Trophoblast cell (in vitro differentiated cells and primary cell): ENCODE measurements at regions not wholly inside any gene's neighbourhood (a gene's known extent, or its start where the extent isn't known, plus 50 kb on each side); places are given as distances from the start of the nearest gene placed in this dataset.

Experiments
- DNase-seq, 2 donors: peaks; one replicate each; pipeline ENCODE4 v3.0.0-alpha.2; 2016
- H2AFZ ChIP-seq: 2 replicates; pipeline ENCODE4 v1.6.1; 2013; ENCODE audit warnings: low read length, moderate library complexity, mild to moderate bottlenecking; ENCODE audit not compliant: insufficient read depth, poor library complexity
- H2AK5ac ChIP-seq: 2 replicates; pipeline ENCODE4 v1.6.1; 2013; ENCODE audit warnings: mild to moderate bottlenecking, low read length
- H2BK120ac ChIP-seq: 2 replicates; pipeline ENCODE4 v1.6.1; 2013; ENCODE audit warnings: low read length, mild to moderate bottlenecking, moderate library complexity; ENCODE audit not compliant: insufficient read depth, poor library complexity
- H2BK12ac ChIP-seq: 2 replicates; pipeline ENCODE4 v1.6.1; 2013; ENCODE audit warnings: mild to moderate bottlenecking, low read length, moderate library complexity
- H2BK5ac ChIP-seq: 2 replicates; pipeline ENCODE4 v1.6.1; 2013; ENCODE audit warnings: low read length, low read depth, moderate library complexity, mild to moderate bottlenecking; ENCODE audit not compliant: poor library complexity
- H3K14ac ChIP-seq: 2 replicates; pipeline ENCODE4 v1.6.1; 2013; ENCODE audit warnings: mild to moderate bottlenecking, low read length
- H3K18ac ChIP-seq: 2 replicates; pipeline ENCODE4 v1.6.1; 2013; ENCODE audit warnings: mild to moderate bottlenecking, low read length
- H3K23ac ChIP-seq: 2 replicates; pipeline ENCODE4 v1.6.1; 2013; ENCODE audit warnings: low read length
- H3K27ac ChIP-seq: 2 replicates; pipeline ENCODE4 v1.5.1; 2013; ENCODE audit warnings: low read depth, mild to moderate bottlenecking, inconsistent platforms, low read length, moderate library complexity
- H3K27me3 ChIP-seq: 2 replicates; pipeline ENCODE4 v1.6.1; 2013; ENCODE audit warnings: inconsistent platforms, mild to moderate bottlenecking, low read length, moderate library complexity; ENCODE audit not compliant: insufficient read depth
- H3K36me3 ChIP-seq, 2 experiments: 1 replicate in 1 of 2; 2 replicates in 1 of 2; pipeline ENCODE4 v1.6.1; 2013; ENCODE audit warnings: low read length in 2 of 2, mild to moderate bottlenecking in 2 of 2, moderate library complexity in 1 of 2; ENCODE audit not compliant: insufficient read depth in 2 of 2, control insufficient read depth in 1 of 2
- H3K4ac ChIP-seq: 2 replicates; pipeline ENCODE4 v1.6.1; 2013; ENCODE audit warnings: low read depth, mild to moderate bottlenecking, low read length, moderate library complexity
- H3K4me1 ChIP-seq, 2 experiments: 1 replicate in 1 of 2; 2 replicates in 1 of 2; pipeline ENCODE4 v1.6.1; 2013; ENCODE audit warnings: low read length in 2 of 2, mild to moderate bottlenecking in 2 of 2, moderate library complexity in 1 of 2; ENCODE audit not compliant: insufficient read depth in 2 of 2, control insufficient read depth in 1 of 2
- H3K4me2 ChIP-seq: 2 replicates; pipeline ENCODE4 v1.6.1; 2013; ENCODE audit warnings: inconsistent platforms, mild to moderate bottlenecking, low read length, moderate library complexity
- H3K4me3 ChIP-seq: 2 replicates; pipeline ENCODE4 v1.5.1; 2013; ENCODE audit warnings: mild to moderate bottlenecking, low read depth, low read length, inconsistent platforms
- H3K79me1 ChIP-seq: one replicate; pipeline ENCODE4 v1.6.1; 2013; ENCODE audit warnings: low read length
- H3K79me2 ChIP-seq: 2 replicates; pipeline ENCODE4 v1.6.1; 2013; ENCODE audit warnings: low read length, mild to moderate bottlenecking; ENCODE audit not compliant: control insufficient read depth, insufficient read depth, poor library complexity
- H3K9ac ChIP-seq: 2 replicates; pipeline ENCODE4 v1.6.1; 2013; ENCODE audit warnings: mild to moderate bottlenecking, low read length
- H3K9me3 ChIP-seq: 2 replicates; pipeline ENCODE4 v1.6.1; 2013; ENCODE audit warnings: low read depth, mild to moderate bottlenecking, control low read depth, inconsistent platforms, low read length; ENCODE audit not compliant: insufficient read depth
- H4K12ac ChIP-seq: 2 replicates; pipeline ENCODE4 v1.6.1; 2013; ENCODE audit warnings: low read depth, mild to moderate bottlenecking, low read length, moderate library complexity
- H4K8ac ChIP-seq: 2 replicates; pipeline ENCODE4 v1.6.1; 2013; ENCODE audit warnings: low read depth, mild to moderate bottlenecking, low read length, moderate library complexity
- H4K91ac ChIP-seq: one replicate; pipeline ENCODE4 v1.6.1; 2013; ENCODE audit warnings: low read depth, mild to moderate bottlenecking, low read length, moderate library complexity
- WGBS: extraction: QIAGEN DNeasy Blood & Tissue Kit; methylation state at CpG from one replicate; pipeline ENCODE4 v1.1.7; 2013; ENCODE audit warnings: missing lambda C conversion rate; ENCODE audit not compliant: insufficient read length, insufficient coverage; ENCODE audit errors: extremely low coverage; 5-methylcytosine and 5-hydroxymethylcytosine counted together

DNA sequence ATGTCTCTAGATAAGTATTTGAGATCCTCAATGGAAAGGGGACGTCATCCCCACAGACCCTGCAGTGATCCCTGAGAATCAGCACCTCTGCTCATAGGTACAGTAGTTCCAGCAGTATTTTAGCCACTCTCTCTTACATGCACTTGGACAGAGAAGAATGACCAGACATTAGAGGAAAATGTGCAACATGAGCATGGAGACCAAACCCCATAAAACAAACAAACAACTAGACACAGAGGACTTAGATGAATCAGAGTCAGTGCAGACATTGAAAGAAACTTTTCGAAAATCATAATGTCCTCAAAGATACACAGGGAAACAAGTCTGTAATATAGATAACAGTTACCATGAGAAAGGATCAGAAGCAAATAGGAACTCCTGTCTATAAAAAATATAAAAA lies 108.2 kb downstream of the LYPLAL1 start:
- Histone ChIP-seq H4K91ac (no peak overlapping the region), H4K8ac (no peak overlapping the region), H3K36me3 (no peaks in the 10 kb centered on the region), H3K4me1 (no peaks in the 10 kb centered on the region), H2BK12ac (no peak overlapping the region), H2BK5ac (no peak overlapping the region), H3K9me3 (no peaks in the 10 kb centered on the region), H3K14ac (no peak overlapping the region), H3K4me2 (no peak overlapping the region), H4K12ac (no peak overlapping the region), H3K27me3 (no peaks in the 10 kb centered on the region), H3K9ac (no peak overlapping the region), H3K4ac (no peak overlapping the region), H2AK5ac (no peak overlapping the region), H3K79me1 (no peaks in the 10 kb centered on the region), H2AFZ (no peak overlapping the region), H2BK120ac (no peak overlapping the region), H3K79me2 (no peaks in the 10 kb centered on the region), H3K4me3 (no peak overlapping the region), H3K23ac (no peak overlapping the region), H3K18ac (no peak overlapping the region), H3K27ac (no peak overlapping the region)
- no CpG with 5 or more reads among the region's 2 CpGs for WGBS
- DNase-seq, result no peak

DNA sequence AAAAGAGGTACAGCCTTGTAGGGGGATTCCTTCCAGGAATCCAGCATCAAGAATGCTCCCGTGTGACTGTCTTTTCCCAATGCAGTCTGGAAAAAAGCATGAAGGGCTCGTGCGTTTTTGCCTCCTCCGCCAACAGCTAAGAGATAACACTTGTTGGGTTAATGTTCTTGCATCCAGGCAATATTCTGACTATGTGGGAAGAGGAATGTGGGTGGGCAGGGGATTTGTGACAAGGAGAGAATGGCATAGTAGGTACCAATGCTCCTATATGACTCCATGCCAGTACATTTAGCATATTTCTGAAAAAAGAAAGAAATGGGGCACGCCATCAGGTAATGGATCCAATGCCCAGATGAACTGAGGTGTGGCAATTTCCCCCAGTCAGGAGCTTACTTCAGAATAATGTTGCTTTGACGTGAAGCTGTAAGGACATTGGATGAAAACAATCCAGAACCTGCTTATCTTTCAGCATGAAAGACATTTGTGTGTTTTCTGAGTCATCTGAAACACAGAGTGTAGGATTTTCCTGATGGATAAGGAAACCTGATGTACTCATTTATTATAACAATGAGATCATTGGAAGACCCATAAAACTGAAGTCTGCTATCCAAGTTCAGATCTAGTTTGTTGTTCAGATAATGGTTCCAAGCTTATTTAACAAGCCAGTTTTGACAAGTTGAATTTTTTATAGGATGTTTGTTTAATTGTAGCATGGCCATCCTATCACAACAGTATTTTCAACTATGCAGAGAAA lies 105.5 kb downstream of the LYPLAL1 start:
- no CpG with 5 or more reads among the region's 6 CpGs for WGBS
- Histone ChIP-seq H4K12ac (no peak overlapping the region), H4K91ac (no peak overlapping the region), H4K8ac (no peak overlapping the region), H3K23ac (no peak overlapping the region), H3K14ac (no peak overlapping the region), H3K36me3 (no peaks in the 10 kb centered on the region), H3K79me2 (no peaks in the 10 kb centered on the region), H3K4me2 (no peak overlapping the region), H3K79me1 (no peaks in the 10 kb centered on the region), H2AFZ (no peak overlapping the region), H3K27me3 (no peaks in the 10 kb centered on the region), H2BK120ac (no peak overlapping the region), H3K9me3 (no peaks in the 10 kb centered on the region), H3K4me3 (no peak overlapping the region), H2BK12ac (no peak overlapping the region), H3K4ac (no peak overlapping the region), H3K4me1 (no peaks in the 10 kb centered on the region), H2BK5ac (no peak overlapping the region), H3K18ac (no peak overlapping the region), H3K9ac (no peak overlapping the region), H3K27ac (no peak overlapping the region), H2AK5ac (no peak overlapping the region)
- DNase-seq, result no peak

DNA sequence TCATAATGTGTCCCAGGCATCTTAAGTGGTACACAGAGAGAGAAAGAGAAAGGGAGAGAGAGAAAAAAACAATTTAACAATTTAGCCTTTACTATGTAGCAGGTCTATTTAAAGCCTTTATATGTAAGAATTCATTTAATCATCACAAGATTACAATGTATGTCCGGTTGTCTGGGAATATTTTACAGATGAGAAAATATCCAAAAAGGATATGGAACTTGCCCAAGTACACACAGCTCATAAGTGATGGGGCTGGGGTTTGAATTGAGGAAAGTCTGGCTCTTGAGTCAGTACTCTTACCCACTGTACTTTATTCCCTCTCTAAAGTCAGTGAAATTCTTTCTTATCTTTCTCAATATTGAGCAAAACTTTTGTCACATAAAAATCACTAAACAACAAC lies 104.6 kb downstream of the LYPLAL1 start:
- H3K18ac ChIP-seq, result no peak overlapping the region
- no peaks in the 10 kb centered on the region for H3K79me2 ChIP-seq
- no peak overlapping the region for H3K23ac ChIP-seq
- no peak overlapping the region for H3K14ac ChIP-seq
- no peak overlapping the region for H2AFZ ChIP-seq
- H3K9me3 ChIP-seq, result no peaks in the 10 kb centered on the region
- no peak for DNase-seq
- no peak overlapping the region for H3K4ac ChIP-seq
- H2BK12ac ChIP-seq, result no peak overlapping the region
- no peaks in the 10 kb centered on the region for H3K4me1 ChIP-seq
- no peak overlapping the region for H2BK120ac ChIP-seq
- H2AK5ac ChIP-seq, result no peak overlapping the region
- H2BK5ac ChIP-seq, result no peak overlapping the region
- no peak overlapping the region for H3K4me2 ChIP-seq
- no peak overlapping the region for H4K91ac ChIP-seq
- no peak overlapping the region for H3K4me3 ChIP-seq
- no peak overlapping the region for H4K12ac ChIP-seq
- no peak overlapping the region for H4K8ac ChIP-seq
- H3K36me3 ChIP-seq, result no peaks in the 10 kb centered on the region
- H3K27ac ChIP-seq, result no peak overlapping the region
- no peaks in the 10 kb centered on the region for H3K79me1 ChIP-seq
- H3K27me3 ChIP-seq, result no peaks in the 10 kb centered on the region
- no CpG with 5 or more reads among the region's 1 CpG for WGBS
- no peak overlapping the region for H3K9ac ChIP-seq

DNA sequence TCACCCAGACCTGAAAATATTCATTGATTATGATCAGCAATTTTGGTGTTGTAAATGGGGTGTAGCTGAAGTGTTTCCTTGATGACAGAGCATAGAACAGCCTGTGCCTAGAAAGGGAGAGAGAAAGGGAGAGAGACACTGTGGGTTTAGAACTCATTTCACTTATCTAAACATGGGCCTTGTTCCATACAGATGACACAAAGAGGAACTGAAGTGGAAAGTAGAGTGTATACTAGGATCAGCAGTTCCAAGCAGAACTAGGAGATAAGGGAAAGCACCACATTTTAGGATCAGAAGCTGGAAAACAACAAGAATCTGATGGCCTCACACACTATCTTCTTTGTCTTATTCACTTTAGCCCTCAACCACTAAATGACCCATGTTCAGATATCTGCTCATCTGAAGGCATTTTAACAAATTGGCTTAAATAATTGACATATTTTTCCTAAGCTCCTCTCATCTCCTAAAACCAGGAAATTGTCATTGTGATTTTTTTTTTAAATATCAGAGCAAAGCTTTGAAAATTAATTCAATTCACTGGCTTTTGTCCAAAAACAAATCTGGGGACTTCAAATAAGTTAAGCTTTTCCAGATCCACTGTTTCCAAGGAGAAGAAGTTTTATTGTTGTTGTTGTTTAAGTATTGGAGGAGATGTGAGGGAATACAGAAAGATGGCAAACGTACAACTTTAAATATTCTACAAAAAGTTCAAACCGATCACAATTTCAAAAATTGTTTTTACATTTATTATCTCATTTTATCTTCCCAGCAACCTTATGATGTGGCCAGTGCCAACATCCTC lies 103.8 kb downstream of the LYPLAL1 start:
- Histone ChIP-seq H3K4me1 (no peaks in the 10 kb centered on the region), H3K79me2 (no peaks in the 10 kb centered on the region), H3K4ac (no peak overlapping the region), H3K18ac (no peak overlapping the region), H3K23ac (no peak overlapping the region), H2BK120ac (no peak overlapping the region), H3K14ac (no peak overlapping the region), H3K27me3 (no peaks in the 10 kb centered on the region), H4K12ac (no peak overlapping the region), H4K91ac (no peak overlapping the region), H2BK12ac (no peak overlapping the region), H3K27ac (no peak overlapping the region), H3K36me3 (no peaks in the 10 kb centered on the region), H3K79me1 (no peaks in the 10 kb centered on the region), H2BK5ac (no peak overlapping the region), H4K8ac (no peak overlapping the region), H3K4me3 (no peak overlapping the region), H3K9ac (no peak overlapping the region), H2AFZ (no peak overlapping the region), H3K4me2 (no peak overlapping the region), H2AK5ac (no peak overlapping the region), H3K9me3 (no peaks in the 10 kb centered on the region)
- no peak for DNase-seq
- 80% methylated on average over 1 of the region's 2 CpGs for WGBS
